ENCODE measurements at regions not wholly inside any gene's neighbourhood (a gene's known extent, or its start where the extent isn't known, plus 50 kb on each side); places are given as distances from the start of the nearest gene placed in this dataset.
A peak's percentile ranks its signal among the peaks of the same experiment; 100 is the strongest.

DNA sequence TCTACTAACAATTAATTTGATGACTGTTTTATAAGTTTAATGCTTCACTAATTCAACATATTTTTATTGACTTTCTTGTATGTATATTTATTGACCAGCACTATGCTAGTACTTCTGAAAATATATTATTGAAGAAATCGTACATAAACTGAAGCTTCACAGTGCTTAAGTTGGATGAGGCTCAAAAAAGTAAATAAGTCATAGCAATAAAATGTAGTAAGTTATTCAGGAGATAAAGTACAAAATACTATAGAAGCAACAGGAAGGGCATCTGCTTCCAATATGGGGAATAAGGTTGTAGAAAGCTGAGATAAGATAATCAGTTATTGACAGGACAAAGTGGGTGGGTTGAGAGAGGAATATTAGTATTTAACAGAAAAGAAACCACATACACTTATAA lies 944.9 kb upstream of the MIR17HG start:
- no peak for DNase-seq (ENCODE audit: extremely low read depth, low read depth)
- TF ChIP-seq, protein P1, sequence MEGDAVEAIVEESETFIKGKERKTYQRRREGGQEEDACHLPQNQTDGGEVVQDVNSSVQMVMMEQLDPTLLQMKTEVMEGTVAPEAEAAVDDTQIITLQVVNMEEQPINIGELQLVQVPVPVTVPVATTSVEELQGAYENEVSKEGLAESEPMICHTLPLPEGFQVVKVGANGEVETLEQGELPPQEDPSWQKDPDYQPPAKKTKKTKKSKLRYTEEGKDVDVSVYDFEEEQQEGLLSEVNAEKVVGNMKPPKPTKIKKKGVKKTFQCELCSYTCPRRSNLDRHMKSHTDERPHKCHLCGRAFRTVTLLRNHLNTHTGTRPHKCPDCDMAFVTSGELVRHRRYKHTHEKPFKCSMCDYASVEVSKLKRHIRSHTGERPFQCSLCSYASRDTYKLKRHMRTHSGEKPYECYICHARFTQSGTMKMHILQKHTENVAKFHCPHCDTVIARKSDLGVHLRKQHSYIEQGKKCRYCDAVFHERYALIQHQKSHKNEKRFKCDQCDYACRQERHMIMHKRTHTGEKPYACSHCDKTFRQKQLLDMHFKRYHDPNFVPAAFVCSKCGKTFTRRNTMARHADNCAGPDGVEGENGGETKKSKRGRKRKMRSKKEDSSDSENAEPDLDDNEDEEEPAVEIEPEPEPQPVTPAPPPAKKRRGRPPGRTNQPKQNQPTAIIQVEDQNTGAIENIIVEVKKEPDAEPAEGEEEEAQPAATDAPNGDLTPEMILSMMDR (IDR thresholded peaks at IDR 0.05; ENCODE audit: low read depth, low read length): no peak

DNA sequence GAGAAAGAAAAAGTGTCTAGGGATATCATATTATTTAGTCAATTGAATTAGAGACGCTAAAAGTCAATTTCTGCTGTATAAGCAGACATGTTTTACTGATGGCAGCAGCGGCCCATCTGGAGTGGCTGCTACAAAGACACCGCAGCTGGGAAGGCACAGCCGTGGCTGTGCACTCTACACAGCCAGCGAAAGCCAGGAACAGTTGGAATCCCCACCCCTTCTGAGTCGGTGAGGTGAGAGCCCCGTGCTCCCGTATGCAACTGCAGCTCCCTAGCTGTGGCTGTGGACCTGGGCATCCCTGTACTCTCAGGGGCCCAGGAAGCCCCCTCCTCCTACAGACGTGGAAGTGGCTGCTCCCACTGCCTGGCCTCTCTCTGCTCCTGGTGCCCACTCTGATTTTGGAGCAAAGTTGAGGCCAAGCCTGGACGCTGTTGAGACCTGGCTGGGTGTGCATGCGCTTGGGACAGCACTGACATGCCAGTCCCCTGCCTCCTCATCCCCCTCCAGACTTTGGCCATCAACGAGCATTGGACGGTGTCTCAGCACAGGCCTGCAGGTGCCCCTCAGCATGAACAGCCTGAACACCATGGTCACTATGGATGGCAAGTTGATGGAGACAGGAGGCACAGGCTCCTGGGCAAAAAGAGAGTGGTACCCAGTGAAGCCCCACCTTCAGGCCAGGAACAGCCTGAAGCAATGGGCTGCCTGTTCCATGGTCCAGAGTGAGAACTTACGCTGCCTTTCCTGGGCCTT lies 944.0 kb upstream of the MIR17HG start:
- DNase-seq (ENCODE audit: extremely low read depth, low read depth): no peak
- TF ChIP-seq, protein P1 (IDR thresholded peaks at IDR 0.05; ENCODE audit: low read depth, low read length): no peak

DNA sequence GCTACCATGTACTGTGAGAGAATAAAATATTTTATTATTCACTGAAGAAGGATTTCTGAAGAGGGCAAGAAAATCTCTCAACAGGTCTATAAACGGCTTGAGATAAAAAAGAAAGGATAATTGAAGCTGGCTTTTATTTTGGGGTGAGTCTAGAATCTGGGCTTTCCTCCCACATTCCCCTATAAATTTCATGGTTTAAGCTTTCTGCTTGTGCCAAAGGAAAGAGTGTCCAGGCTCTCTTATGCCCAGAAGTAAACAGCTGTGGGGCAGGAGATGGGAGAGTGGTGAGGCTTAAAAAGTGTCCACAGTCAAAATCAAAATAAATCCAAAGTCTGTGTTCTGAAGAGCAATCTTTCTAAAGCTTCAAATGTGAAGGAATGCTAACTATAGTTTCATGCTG lies 942.2 kb upstream of the MIR17HG start:
- no peak for DNase-seq (ENCODE audit: extremely low read depth, low read depth)

DNA sequence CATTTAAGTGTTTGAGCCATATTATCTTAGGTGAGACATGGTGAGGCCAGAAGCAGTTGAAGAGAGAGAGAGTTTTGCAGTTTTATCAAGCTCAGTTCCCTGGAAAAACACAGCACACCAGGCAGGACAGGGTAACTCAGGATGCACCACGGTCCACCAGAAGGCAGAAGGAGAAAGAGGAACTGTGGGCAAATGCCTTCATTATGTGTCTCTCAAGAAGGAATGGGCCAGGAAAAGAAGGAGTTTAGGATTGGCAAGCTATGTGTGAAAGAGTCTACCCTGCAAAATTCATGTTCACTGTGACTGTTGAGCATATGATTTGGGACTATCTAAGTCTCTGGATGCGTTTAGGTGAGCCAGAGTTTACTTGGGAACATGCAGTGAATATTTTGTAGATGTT lies 934.5 kb upstream of the MIR17HG start:
- TF ChIP-seq, protein P1 (IDR thresholded peaks at IDR 0.05; ENCODE audit: low read depth, low read length): no peak
- DNase-seq (ENCODE audit: extremely low read depth, low read depth): no peak

More for the DNA sequence above, 942.2 kb upstream of the MIR17HG start:
- TF ChIP-seq, protein P1 (IDR thresholded peaks at IDR 0.05; ENCODE audit: low read depth, low read length): no peak

DNA sequence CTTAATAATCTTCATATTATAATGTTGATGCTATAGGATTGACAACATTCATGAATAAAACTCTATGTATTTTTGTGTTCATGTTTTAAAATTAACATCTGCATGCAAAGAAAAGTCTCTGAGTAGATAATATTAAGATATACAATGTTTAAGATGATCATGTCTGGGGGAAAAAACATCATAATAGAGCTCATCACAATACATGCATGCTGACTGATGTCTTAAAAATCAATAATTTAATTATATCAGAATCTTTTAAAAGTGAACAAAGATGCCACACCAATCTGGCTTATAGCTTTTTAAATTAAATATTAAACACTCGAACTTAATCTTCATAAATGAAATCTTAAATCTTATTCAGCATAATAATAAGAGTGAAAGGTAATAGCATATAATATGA lies 933.9 kb upstream of the MIR17HG start:
- DNase-seq (ENCODE audit: extremely low read depth, low read depth): no peak
- TF ChIP-seq, protein P1 (IDR thresholded peaks at IDR 0.05; ENCODE audit: low read depth, low read length): no peak

DNA sequence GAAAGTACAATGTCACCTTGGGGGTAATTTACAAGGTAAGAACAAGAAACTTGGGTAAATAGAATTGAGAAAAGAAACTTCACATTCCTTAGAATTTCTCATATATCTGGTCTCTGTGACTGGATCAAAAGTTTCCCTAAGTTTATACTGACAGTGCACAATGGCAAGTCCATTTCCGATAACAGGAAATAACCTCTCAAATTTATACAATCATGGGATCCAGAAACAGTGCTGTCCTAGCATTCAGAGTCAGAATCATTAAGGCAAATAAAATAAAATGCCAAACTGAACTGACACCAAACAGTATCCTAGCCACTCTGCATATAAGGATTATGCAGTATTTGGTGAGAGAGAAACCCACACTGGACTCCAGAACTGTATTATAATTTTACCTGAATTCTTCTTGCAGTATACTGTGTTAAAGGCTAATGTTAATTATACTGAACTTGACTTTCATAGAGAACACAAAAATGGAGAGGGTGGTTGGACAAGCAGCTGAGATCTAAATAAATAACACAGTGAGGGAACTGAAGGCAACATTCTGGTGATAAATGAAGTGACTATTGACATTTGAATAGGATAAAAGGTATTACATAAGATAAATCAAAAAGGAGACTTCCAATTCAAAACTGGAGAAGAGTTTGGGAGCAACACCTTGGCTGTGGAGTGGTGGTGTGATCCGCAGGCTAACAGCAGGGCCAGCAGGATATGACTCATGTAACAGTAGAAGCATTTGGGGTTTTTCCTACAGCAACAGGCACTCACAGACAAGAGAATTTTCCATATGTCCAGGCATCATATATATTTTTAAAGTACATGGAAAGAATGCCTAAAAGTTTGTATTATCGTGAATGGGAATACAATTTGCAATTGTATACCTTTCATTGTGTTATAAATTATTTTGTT lies 932.5 kb upstream of the MIR17HG start:
- TF ChIP-seq, protein P1 (IDR thresholded peaks at IDR 0.05; ENCODE audit: low read depth, low read length): no peak
- peak; percentile 4 for DNase-seq (ENCODE audit: extremely low read depth, low read depth)

DNA sequence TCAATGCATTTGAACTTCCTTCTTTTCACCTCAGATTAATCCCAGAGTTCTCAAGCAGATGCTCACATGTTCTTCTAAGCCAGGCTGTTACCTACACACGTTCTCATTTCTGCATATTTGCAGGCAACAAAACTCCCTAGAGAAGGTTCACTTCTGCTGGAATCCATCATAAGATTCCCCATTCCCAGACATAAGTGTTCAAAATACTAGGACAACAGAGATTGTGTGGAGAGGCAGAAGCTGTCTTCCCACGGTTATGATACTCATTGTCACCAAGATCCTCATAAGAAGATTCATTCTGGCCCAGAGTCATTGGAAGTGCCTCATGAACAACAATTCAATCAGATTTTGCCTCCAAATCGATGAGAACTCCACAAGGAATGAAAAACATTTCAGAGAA lies 931.6 kb upstream of the MIR17HG start:
- TF ChIP-seq, protein P1 (IDR thresholded peaks at IDR 0.05; ENCODE audit: low read depth, low read length): no peak
- no peak for DNase-seq (ENCODE audit: extremely low read depth, low read depth)

All from AG09319 (cell line).